Common myeloid progenitor, CD34-positive (primary cell): ENCODE measurements at regions not wholly inside any gene's neighbourhood (a gene's known extent, or its start where the extent isn't known, plus 50 kb on each side); places are given as distances from the start of the nearest gene placed in this dataset.

Experiments used
- CTCF ChIA-PET: fragments of 350-600 bp; sonication (Branson Sonifier 250); formaldehyde crosslinking; loops from one replicate; lab custom pipeline; 2021; ENCODE audit warnings: antibody characterized with exemption; lab: Charles Lee
- POLR2A ChIA-PET: fragments of 350-600 bp; sonication (Branson Sonifier 250); formaldehyde crosslinking; loops from one replicate; lab custom pipeline; 2021; ENCODE audit warnings: antibody characterized with exemption; lab: Charles Lee
- DNase-seq, 3 donors: peaks; one replicate each; pipeline versions ENCODE4 v3.0.0 to v3.0.0-alpha.2; 2013
- H3K27ac ChIP-seq, 2 experiments: 1 replicate in 1 of 2; 2 replicates in 1 of 2; pipeline ENCODE4 v1.7.0; 2013; ENCODE audit warnings: inconsistent platforms in 2 of 2, low read length in 2 of 2, mild to moderate bottlenecking in 2 of 2, low read depth in 1 of 2, moderate library complexity in 1 of 2; ENCODE audit not compliant: severe bottlenecking in 2 of 2, insufficient read depth in 1 of 2, poor library complexity in 1 of 2
- H3K27me3 ChIP-seq, 5 experiments: replicated peaks in 2 of 5; 1 replicate in 3 of 5; 2 replicates in 2 of 5; pipeline versions ENCODE4 v1.6.1 to v1.7.0; 2013; ENCODE audit warnings: low read length in 4 of 5, mild to moderate bottlenecking in 2 of 5, moderate library complexity in 2 of 5, inconsistent platforms in 1 of 5; ENCODE audit not compliant: insufficient read depth in 5 of 5, control insufficient read depth in 4 of 5
- H3K36me3 ChIP-seq, 4 experiments: 1 replicate in 2 of 4; 2 replicates in 2 of 4; pipeline versions ENCODE4 v1.6.1 to v1.7.0; 2013; ENCODE audit warnings: low read length in 3 of 4, control low read depth in 1 of 4, mild to moderate bottlenecking in 1 of 4; ENCODE audit not compliant: control insufficient read depth in 4 of 4, insufficient read depth in 4 of 4
- H3K4me1 ChIP-seq, 4 experiments: 1 replicate in 3 of 4; 2 replicates in 1 of 4; pipeline versions ENCODE4 v1.6.1 to v1.7.1; 2013; ENCODE audit warnings: low read length in 3 of 4, mild to moderate bottlenecking in 3 of 4, control low read depth in 1 of 4, inconsistent platforms in 1 of 4, moderate library complexity in 1 of 4; ENCODE audit not compliant: control insufficient read depth in 4 of 4, insufficient read depth in 4 of 4; ENCODE audit errors: control extremely low read depth in 1 of 4
- H3K4me3 ChIP-seq, 7 experiments: 1 replicate in 4 of 7; 2 replicates in 3 of 7; pipeline versions ENCODE4 v1.5.1 to v1.7.0; 2013; ENCODE audit warnings: mild to moderate bottlenecking in 7 of 7, low read length in 6 of 7, moderate library complexity in 6 of 7, inconsistent platforms in 2 of 7, low read depth in 2 of 7, control low read depth in 1 of 7; ENCODE audit not compliant: insufficient read depth in 4 of 7, control insufficient read depth in 1 of 7; ENCODE audit errors: extremely low read depth in 1 of 7
- H3K9me3 ChIP-seq, 5 experiments: 1 replicate in 4 of 5; 2 replicates in 1 of 5; pipeline versions ENCODE4 v1.6.1 to v1.7.1; 2013; ENCODE audit warnings: low read length in 4 of 5, mild to moderate bottlenecking in 2 of 5, inconsistent platforms in 1 of 5, low read depth in 1 of 5, moderate library complexity in 1 of 5; ENCODE audit not compliant: control insufficient read depth in 4 of 5, insufficient read depth in 2 of 5; ENCODE audit errors: control extremely low read depth in 1 of 5
- WGBS: methylation state at CpG from one replicate; pipeline ENCODE4 v1.1.5; 2013; ENCODE audit not compliant: insufficient coverage; 5-methylcytosine and 5-hydroxymethylcytosine counted together

GRCh38 chr9:85263288-85263687 lies 478.5 kb downstream of the AGTPBP1 start:
- no CpG with 5 or more reads among the region's 2 CpGs for WGBS

GRCh38 chr9:85262333-85262732 lies 479.4 kb downstream of the AGTPBP1 start:
- H3K4me3 ChIP-seq: no peak overlapping the region
- peak; percentile 8 to 48 (median 34) for DNase-seq
- WGBS: no CpG with 5 or more reads among the region's 2 CpGs
- H3K36me3 ChIP-seq: no peaks in the 10 kb centered on the region
- H3K27ac ChIP-seq: no peak overlapping the region
- ChIA-PET CTCF (interaction anchor here (1.0 to 1.4 kb wide), 2 partner anchors 15 to 163 kb away, joined by 3 to 4 read pairs; no protein-coding TSS in a partner anchor), POLR2A (no interaction called here)
- peaks cover 0 to 8% (median 0%) of the 10 kb centered on the region in 5 experiments for H3K9me3 ChIP-seq
- peaks cover 0 to 11% (median 2%) of the 10 kb centered on the region in 4 experiments for H3K4me1 ChIP-seq
- peaks cover 0 to 22% (median 2%) of the 10 kb centered on the region in 5 experiments for H3K27me3 ChIP-seq

More at GRCh38 chr9:85263288-85263687, 478.5 kb downstream of the AGTPBP1 start:
- Histone ChIP-seq H3K9me3 (peaks cover 0 to 8% (median 0%) of the 10 kb centered on the region in 5 experiments), H3K4me1 (peaks cover 0 to 20% (median 3%) of the 10 kb centered on the region in 4 experiments), H3K27me3 (peaks cover 0 to 17% (median 2%) of the 10 kb centered on the region in 5 experiments), H3K4me3 (no peak overlapping the region), H3K36me3 (no peaks in the 10 kb centered on the region), H3K27ac (no peak overlapping the region)
- ChIA-PET CTCF (interaction anchor here (0.7 to 1.4 kb wide), 3 partner anchors 14 to 162 kb away, joined by 3 to 4 read pairs (median 3); no protein-coding TSS in a partner anchor), POLR2A (no interaction called here)
- DNase-seq: no peak

GRCh38 chr9:85260275-85260845 lies 481.4 kb downstream of the AGTPBP1 start:
- WGBS: 100% methylated on average over 1 of the region's 2 CpGs
- H3K4me1 ChIP-seq: peaks cover 0 to 11% (median 2%) of the 10 kb centered on the region in 4 experiments
- peaks cover 0 to 22% (median 2%) of the 10 kb centered on the region in 5 experiments for H3K27me3 ChIP-seq
- no peak overlapping the region for H3K27ac ChIP-seq
- CTCF ChIA-PET: interaction anchor here (1.5 to 2.9 kb wide), 3 partner anchors 13 to 563 kb away, joined by 4 to 9 read pairs (median 6); no protein-coding TSS in a partner anchor
- H3K9me3 ChIP-seq: peaks cover 0 to 8% (median 0%) of the 10 kb centered on the region in 5 experiments
- POLR2A ChIA-PET: no interaction called here
- H3K4me3 ChIP-seq: no peak overlapping the region
- DNase-seq: no peak
- H3K36me3 ChIP-seq: no peaks in the 10 kb centered on the region

- Histone ChIP-seq H3K27me3 (peaks cover 0 to 14% (median 2%) of the 10 kb centered on the region in 5 experiments), H3K27ac (no peak overlapping the region), H3K36me3 (no peaks in the 10 kb centered on the region), H3K9me3 (peaks cover 0 to 1% (median 0%) of the 10 kb centered on the region in 5 experiments), H3K4me1 (peaks cover 0 to 11% (median 2%) of the 10 kb centered on the region in 4 experiments), H3K4me3 (no peak overlapping the region)
- ChIA-PET POLR2A (no interaction called here), CTCF (interaction anchor here (0.6 to 2.9 kb wide), 10 partner anchors 11 to 862 kb away, joined by 3 to 11 read pairs (median 6); no protein-coding TSS in a partner anchor)
- 49% methylated on average over 8 of the region's 10 CpGs for WGBS
- peak; percentile 52 to 69 (median 69) for DNase-seq
Observed at GRCh38 chr9:85258823-85259370, 482.9 kb downstream of the AGTPBP1 start.

- peaks cover 0 to 1% (median 0%) of the 10 kb centered on the region in 5 experiments for H3K9me3 ChIP-seq
- peaks cover 0 to 11% (median 2%) of the 10 kb centered on the region in 4 experiments for H3K4me1 ChIP-seq
- no peak overlapping the region for H3K4me3 ChIP-seq
- no peaks in the 10 kb centered on the region for H3K36me3 ChIP-seq
- H3K27me3 ChIP-seq: peaks cover 0 to 11% (median 2%) of the 10 kb centered on the region in 5 experiments
- WGBS: 90% methylated on average over 5 of the region's 7 CpGs
- no peak for DNase-seq
- CTCF ChIA-PET: interaction anchor here (0.8 to 2.9 kb wide), 8 partner anchors 11 to 862 kb away, joined by 3 to 11 read pairs (median 6); no protein-coding TSS in a partner anchor
- POLR2A ChIA-PET: no interaction called here
- H3K27ac ChIP-seq: no peak overlapping the region
Observed at GRCh38 chr9:85258236-85258635, 483.5 kb downstream of the AGTPBP1 start.

GRCh38 chr9:85249313-85249621 lies 492.5 kb downstream of the AGTPBP1 start:
- H3K27me3 ChIP-seq: peaks cover 0 to 4% (median 0%) of the 10 kb centered on the region in 5 experiments
- H3K27ac ChIP-seq: no peak overlapping the region
- no peak overlapping the region for H3K4me3 ChIP-seq
- no peak for DNase-seq
- 94% methylated on average over 5 of the region's 5 CpGs for WGBS
- no peaks in the 10 kb centered on the region for H3K4me1 ChIP-seq
- POLR2A ChIA-PET: no interaction called here
- peaks cover 0 to 1% (median 0%) of the 10 kb centered on the region in 5 experiments for H3K9me3 ChIP-seq
- no peaks in the 10 kb centered on the region for H3K36me3 ChIP-seq
- CTCF ChIA-PET: interaction anchor here (3.9 kb wide), 1 partner anchor 9 kb away, joined by 11 read pairs; no protein-coding TSS in a partner anchor
